ENCODE measurements at regions not wholly inside any gene's neighbourhood (a gene's known extent, or its start where the extent isn't known, plus 50 kb on each side); places are given as distances from the start of the nearest gene placed in this dataset.

GRCh38 chr13:61128850-61129645 lies 286.6 kb downstream of the PCDH20 start:
- TF ChIP-seq CTCF (IDR thresholded peaks at IDR 0.05) = no peak
- no peak for DNase-seq (ENCODE audit: low spot score)
- ATAC-seq (ENCODE audit: low FRiP score) = no peak

- no peak for ATAC-seq (ENCODE audit: low FRiP score)
- no peak for TF ChIP-seq CTCF (IDR thresholded peaks at IDR 0.05)
- no peak for DNase-seq (ENCODE audit: low spot score)
Measured at GRCh38 chr13:61123538-61124289, 291.9 kb downstream of the PCDH20 start.

GRCh38 chr13:61113140-61113658 lies 302.4 kb downstream of the PCDH20 start:
- TF ChIP-seq CTCF (IDR thresholded peaks at IDR 0.05) = no peak
- ATAC-seq (ENCODE audit: low FRiP score) = no peak
- DNase-seq (ENCODE audit: low spot score) = no peak

- DNase-seq (ENCODE audit: low spot score) (no peak), ATAC-seq (ENCODE audit: low FRiP score) (no peak)
- TF ChIP-seq CTCF (IDR thresholded peaks at IDR 0.05) = no peak
Measured at GRCh38 chr13:61111529-61111928, 304.1 kb downstream of the PCDH20 start.

- DNase-seq (ENCODE audit: low spot score) (no peak), ATAC-seq (ENCODE audit: low FRiP score) (no peak)
- no peak for TF ChIP-seq CTCF (IDR thresholded peaks at IDR 0.05)
Measured at GRCh38 chr13:61110732-61111131, 304.9 kb downstream of the PCDH20 start.

- ATAC-seq (ENCODE audit: low FRiP score) (no peak), DNase-seq (ENCODE audit: low spot score) (no peak)
- TF ChIP-seq CTCF (IDR thresholded peaks at IDR 0.05) = no peak
Measured at GRCh38 chr13:61109741-61110140, 305.9 kb downstream of the PCDH20 start.

Measured in omental fat pad (tissue), 3 donors.